ENCODE measurements at regions not wholly inside any gene's neighbourhood (a gene's known extent, or its start where the extent isn't known, plus 50 kb on each side); places are given as distances from the start of the nearest gene placed in this dataset.

GRCh38 chr14:71488703-71489191 is 443.5 kb upstream of the RGS6 start:
- TF ChIP-seq POLR2A (IDR thresholded peaks at IDR 0.05) (no peak), CTCF (IDR thresholded peaks at IDR 0.05) (no peak), POLR2AphosphoS5 (IDR thresholded peaks at IDR 0.05) (no peak), EP300 (IDR thresholded peaks at IDR 0.05; ENCODE audit: low read depth) (no peak)

All from transverse colon (tissue), 4 donors.